HepG2 (cell line): ENCODE measurements at regions not wholly inside any gene's neighbourhood (a gene's known extent, or its start where the extent isn't known, plus 50 kb on each side); places are given as distances from the start of the nearest gene placed in this dataset.

ENCODE experiments used
- ATAC-seq: fragments of 200-7000 bp; cut with Tn5 transposase; 3 replicates; pipeline ENCODE4 v1.9.1; 2020; ENCODE audit warnings: mild to moderate bottlenecking, moderate library complexity
- BruUV-seq: library from RNA; stranded (reverse); fragments of 400-500 nt; replicated peaks from 2 replicates; lab custom pipeline; 2021; lab: Mats Ljungman, UMichigan
- CTCF ChIA-PET: fragments of 300-600 bp; formaldehyde crosslinking; extraction: SDS; loops from one replicate; lab custom pipeline; 2021; ENCODE audit warnings: low total read pairs, inconsistent platforms, low intra/inter-chr PET ratio; lab: Yijun Ruan, JAX
- POLR2A ChIA-PET: fragments of 350-600 bp; sonication (Branson Sonifier 250); formaldehyde crosslinking; loops from one replicate; lab custom pipeline; 2020; ENCODE audit warnings: antibody characterized with exemption, inconsistent platforms; lab: Yijun Ruan, JAX
- DNase-seq: peaks from one replicate; pipeline ENCODE4 v3.0.0-alpha.2; 2015; ENCODE audit warnings: low spot score
- FAIRE-seq: peaks from 3 replicates; lab custom pipeline; 2011; peaks lifted over from hg19 to GRCh38; lab: Jason Lieb, UNC
- H2AFZ ChIP-seq: one replicate; pipeline ENCODE4 v1.6.1; 2011; ENCODE audit warnings: low read length, inconsistent platforms
- H3K27ac ChIP-seq: fragments of 300-600 bp; 3 replicates; pipeline ENCODE4 v1.8.0; 2011; ENCODE audit warnings: mixed run types, mild to moderate bottlenecking, mixed read lengths, low read length, inconsistent platforms; ENCODE audit not compliant: insufficient read depth; ENCODE audit errors: extremely low read length
- H3K27me3 ChIP-seq, 2 experiments: fragments of 200-600 bp in 1 of 2; 2 replicates in 1 of 2; 3 replicates in 1 of 2; pipeline versions ENCODE4 v1.6.0 to v1.8.0; 2011; ENCODE audit warnings: low read length in 2 of 2, mild to moderate bottlenecking in 2 of 2, moderate library complexity in 2 of 2, inconsistent platforms in 1 of 2; ENCODE audit not compliant: insufficient read depth in 2 of 2, control insufficient read depth in 1 of 2
- H3K36me3 ChIP-seq, 2 experiments: fragments of 200-600 bp in 1 of 2; replicated peaks in 1 of 2; 2 replicates in 1 of 2; 3 replicates in 1 of 2; pipeline versions ENCODE4 v1.5.1 to v1.8.0; 2011; ENCODE audit warnings: low read length in 2 of 2, inconsistent platforms in 1 of 2; ENCODE audit not compliant: insufficient read depth in 2 of 2, control insufficient read depth in 1 of 2
- H3K4me1 ChIP-seq: 2 replicates; pipeline ENCODE4 v1.5.1; 2012; ENCODE audit warnings: low read length, inconsistent platforms; ENCODE audit not compliant: insufficient read depth
- H3K4me2 ChIP-seq: 2 replicates; pipeline ENCODE4 v1.6.0; 2011; ENCODE audit warnings: low read depth, low read length, inconsistent platforms
- H3K4me3 ChIP-seq, 3 experiments: fragments of 200-600 bp in 1 of 3; sonication (generic), shearing (Covaris generic) in 1 of 3; replicated peaks in 1 of 3; 2 replicates each; pipeline ENCODE4 v1.5.1; 2011 to 2016; ENCODE audit warnings: low read length in 3 of 3, inconsistent platforms in 2 of 3, low read depth in 2 of 3, mild to moderate bottlenecking in 2 of 3, control low read depth in 1 of 3, mixed read lengths in 1 of 3; ENCODE audit not compliant: insufficient read depth in 1 of 3
- H3K79me2 ChIP-seq: one replicate; pipeline ENCODE4 v1.6.1; 2011; ENCODE audit warnings: low read length, inconsistent platforms; ENCODE audit not compliant: insufficient read depth
- H3K9ac ChIP-seq: 2 replicates; pipeline ENCODE4 v1.6.0; 2011; ENCODE audit warnings: mild to moderate bottlenecking, low read depth, low read length, inconsistent platforms; ENCODE audit not compliant: insufficient read depth
- H3K9me3 ChIP-seq: 2 replicates; pipeline ENCODE4 v1.5.1; 2012; ENCODE audit warnings: mild to moderate bottlenecking, low read length
- H4K20me1 ChIP-seq: 2 replicates; pipeline ENCODE4 v1.6.0; 2011; ENCODE audit warnings: inconsistent platforms, mild to moderate bottlenecking, low read length, moderate library complexity; ENCODE audit not compliant: insufficient read depth
- BRCA1 ChIP-seq: sonication (generic); formaldehyde crosslinking; IDR thresholded peaks from 2 replicates; pipeline ENCODE4 v1.4.0; 2020; ENCODE audit warnings: missing genetic modification reagents
- CREB1 ChIP-seq, 2 experiments: fragments of 450-650 bp in 1 of 2; IDR thresholded peaks; 2 replicates each; pipeline ENCODE4 v1.6.1; 2016 to 2017; ENCODE audit warnings: control low read depth in 1 of 2, mild to moderate bottlenecking in 1 of 2, missing compliant biosample characterization in 1 of 2, missing genetic modification characterization in 1 of 2
- NAIF1 ChIP-seq: sonication (generic); formaldehyde crosslinking; IDR thresholded peaks from 2 replicates; pipeline ENCODE4 v1.5.0; 2020; ENCODE audit warnings: mild to moderate bottlenecking, missing genetic modification reagents, borderline replicate concordance
- ZFYVE20 ChIP-seq: sonication (generic); formaldehyde crosslinking; IDR thresholded peaks from 2 replicates; pipeline ENCODE4 v1.8.0; 2023; ENCODE audit warnings: low read depth, mild to moderate bottlenecking, moderate library complexity, missing genetic modification reagents, borderline replicate concordance
- ZNF746 ChIP-seq: sonication (generic); formaldehyde crosslinking; IDR thresholded peaks from 2 replicates; pipeline ENCODE4 v1.8.0; 2022; ENCODE audit warnings: mild to moderate bottlenecking, missing genetic modification reagents
- ZNF749 ChIP-seq: sonication (generic); formaldehyde crosslinking; IDR thresholded peaks from 2 replicates; pipeline ENCODE4 v1.8.0; 2022; ENCODE audit warnings: mild to moderate bottlenecking, missing genetic modification reagents, moderate library complexity, borderline replicate concordance
- ZNF766 ChIP-seq: sonication (generic); formaldehyde crosslinking; IDR thresholded peaks from 2 replicates; pipeline ENCODE4 v1.5.0; 2020; ENCODE audit warnings: missing genetic modification reagents, borderline replicate concordance
- WGBS: methylation state at CpG from one replicate; pipeline ENCODE4 v1.1.6; 2017; ENCODE audit warnings: low lambda C conversion rate; 5-methylcytosine and 5-hydroxymethylcytosine counted together
- in situ Hi-C: cut with HindIII; loops from 2 replicates; pipeline ENCODE4 v1.10.0; 2017; ENCODE audit warnings: low pct_unique_long_range_greater_than_20kb; ENCODE audit not compliant: extremely low pct_ligation_motif_present
- intact Hi-C: fragments of 100-400 bp; cut with micrococcal nuclease; formaldehyde crosslinking; loops from one replicate; pipeline ENCODE4 v1.10.0; 2022; ENCODE audit not compliant: unreplicated experiment
- TF ChIP-seq, protein P1 (sequence below): sonication (generic); formaldehyde crosslinking; IDR thresholded peaks from 2 replicates; pipeline ENCODE4 v1.4.0; 2020; ENCODE audit warnings: mild to moderate bottlenecking, low read depth, missing genetic modification reagents
- TF ChIP-seq, protein P2 (sequence below): sonication (generic); formaldehyde crosslinking; IDR thresholded peaks from 2 replicates; pipeline ENCODE4 v1.8.0; 2022; ENCODE audit warnings: mild to moderate bottlenecking, missing genetic modification reagents
- TF ChIP-seq, protein P3 (sequence below): sonication (generic); formaldehyde crosslinking; IDR thresholded peaks from 2 replicates; pipeline ENCODE4 v1.4.0; 2020; ENCODE audit warnings: missing genetic modification reagents
- TF ChIP-seq, protein P4 (sequence below): sonication (generic); formaldehyde crosslinking; IDR thresholded peaks from 2 replicates; pipeline ENCODE4 v1.4.0; 2020; ENCODE audit warnings: missing genetic modification reagents, borderline replicate concordance

DNA sequence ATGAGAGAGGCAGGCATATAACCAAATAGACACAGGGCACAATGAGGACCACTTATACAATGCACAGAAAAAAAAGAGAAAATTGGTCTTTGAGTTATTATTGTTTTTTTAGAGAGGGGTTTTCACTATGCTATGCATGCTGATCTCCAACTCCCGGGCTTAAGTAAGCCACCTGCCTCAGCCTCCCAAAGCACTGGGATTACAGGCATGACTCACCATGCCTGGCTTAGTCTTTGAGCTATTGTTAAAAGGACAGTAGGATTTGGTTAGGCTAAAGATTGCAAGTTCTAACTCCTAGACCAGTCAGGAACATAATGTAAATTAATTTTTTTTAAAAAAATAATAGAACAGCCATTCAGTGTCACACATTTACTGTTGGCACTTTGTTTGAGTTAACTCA lies 340.1 kb downstream of the GPAT3 start (continued):
- TF ChIP-seq, protein P1, sequence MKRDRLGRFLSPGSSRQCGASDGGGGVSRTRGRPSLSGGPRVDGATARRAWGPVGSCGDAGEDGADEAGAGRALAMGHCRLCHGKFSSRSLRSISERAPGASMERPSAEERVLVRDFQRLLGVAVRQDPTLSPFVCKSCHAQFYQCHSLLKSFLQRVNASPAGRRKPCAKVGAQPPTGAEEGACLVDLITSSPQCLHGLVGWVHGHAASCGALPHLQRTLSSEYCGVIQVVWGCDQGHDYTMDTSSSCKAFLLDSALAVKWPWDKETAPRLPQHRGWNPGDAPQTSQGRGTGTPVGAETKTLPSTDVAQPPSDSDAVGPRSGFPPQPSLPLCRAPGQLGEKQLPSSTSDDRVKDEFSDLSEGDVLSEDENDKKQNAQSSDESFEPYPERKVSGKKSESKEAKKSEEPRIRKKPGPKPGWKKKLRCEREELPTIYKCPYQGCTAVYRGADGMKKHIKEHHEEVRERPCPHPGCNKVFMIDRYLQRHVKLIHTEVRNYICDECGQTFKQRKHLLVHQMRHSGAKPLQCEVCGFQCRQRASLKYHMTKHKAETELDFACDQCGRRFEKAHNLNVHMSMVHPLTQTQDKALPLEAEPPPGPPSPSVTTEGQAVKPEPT (CRISPR knock-in tag), result no peak
- TF ChIP-seq ZNF766 (no peak), BRCA1 (CRISPR knock-in tag) (no peak), NAIF1 (CRISPR knock-in tag) (no peak), ZNF749 (CRISPR knock-in tag) (no peak), ZNF746 (CRISPR knock-in tag) (no peak)
- TF ChIP-seq, protein P2, sequence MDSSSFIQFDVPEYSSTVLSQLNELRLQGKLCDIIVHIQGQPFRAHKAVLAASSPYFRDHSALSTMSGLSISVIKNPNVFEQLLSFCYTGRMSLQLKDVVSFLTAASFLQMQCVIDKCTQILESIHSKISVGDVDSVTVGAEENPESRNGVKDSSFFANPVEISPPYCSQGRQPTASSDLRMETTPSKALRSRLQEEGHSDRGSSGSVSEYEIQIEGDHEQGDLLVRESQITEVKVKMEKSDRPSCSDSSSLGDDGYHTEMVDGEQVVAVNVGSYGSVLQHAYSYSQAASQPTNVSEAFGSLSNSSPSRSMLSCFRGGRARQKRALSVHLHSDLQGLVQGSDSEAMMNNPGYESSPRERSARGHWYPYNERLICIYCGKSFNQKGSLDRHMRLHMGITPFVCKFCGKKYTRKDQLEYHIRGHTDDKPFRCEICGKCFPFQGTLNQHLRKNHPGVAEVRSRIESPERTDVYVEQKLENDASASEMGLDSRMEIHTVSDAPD (CRISPR knock-in tag), result no peak
- TF ChIP-seq, protein P3, sequence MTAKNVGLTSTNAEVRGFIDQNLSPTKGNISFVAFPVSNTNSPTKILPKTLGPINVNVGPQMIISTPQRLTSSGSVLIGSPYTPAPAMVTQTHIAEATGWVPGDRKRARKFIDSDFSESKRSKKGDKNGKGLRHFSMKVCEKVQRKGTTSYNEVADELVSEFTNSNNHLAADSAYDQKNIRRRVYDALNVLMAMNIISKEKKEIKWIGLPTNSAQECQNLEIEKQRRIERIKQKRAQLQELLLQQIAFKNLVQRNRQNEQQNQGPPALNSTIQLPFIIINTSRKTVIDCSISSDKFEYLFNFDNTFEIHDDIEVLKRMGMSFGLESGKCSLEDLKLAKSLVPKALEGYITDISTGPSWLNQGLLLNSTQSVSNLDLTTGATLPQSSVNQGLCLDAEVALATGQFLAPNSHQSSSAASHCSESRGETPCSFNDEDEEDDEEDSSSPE (CRISPR knock-in tag), result no peak

DNA sequence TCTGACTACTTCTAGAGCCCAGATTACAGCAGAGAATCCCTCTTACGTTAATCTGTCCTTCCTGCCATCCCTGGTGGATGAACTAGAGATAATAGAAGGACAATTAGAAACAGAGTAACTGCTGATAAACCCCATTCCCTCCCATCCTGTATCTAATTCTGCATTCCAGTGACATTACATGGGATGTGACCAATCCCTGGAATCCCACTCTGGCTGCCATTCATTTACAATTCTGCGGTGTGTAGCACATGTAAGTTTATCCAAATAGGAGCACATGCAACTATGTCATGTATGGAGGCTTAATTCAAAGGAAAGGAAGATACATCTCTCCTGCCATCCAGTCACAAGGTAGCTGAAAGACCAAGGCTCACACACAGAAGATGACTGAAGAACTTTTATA lies 339.5 kb downstream of the GPAT3 start:
- intact Hi-C loops, result no loop called here
- H3K27ac ChIP-seq, result no peak overlapping the region
- H3K4me3 ChIP-seq, result no peak overlapping the region
- H3K36me3 ChIP-seq, result no peaks in the 10 kb centered on the region
- H3K27me3 ChIP-seq, result no peaks in the 10 kb centered on the region
- no TSS peak for BruUV-seq
- no peaks in the 10 kb centered on the region for H3K9me3 ChIP-seq
- POLR2A ChIA-PET, result no interaction called here
- H2AFZ ChIP-seq, result no peak overlapping the region
- no peak for TF ChIP-seq CREB1 (IDR thresholded peaks at IDR 0.05)
- no peak for TF ChIP-seq CREB1 (CRISPR knock-in tag; IDR thresholded peaks at IDR 0.05)
- TF ChIP-seq ZFYVE20 (CRISPR knock-in tag), result no peak
- TF ChIP-seq, protein P4, sequence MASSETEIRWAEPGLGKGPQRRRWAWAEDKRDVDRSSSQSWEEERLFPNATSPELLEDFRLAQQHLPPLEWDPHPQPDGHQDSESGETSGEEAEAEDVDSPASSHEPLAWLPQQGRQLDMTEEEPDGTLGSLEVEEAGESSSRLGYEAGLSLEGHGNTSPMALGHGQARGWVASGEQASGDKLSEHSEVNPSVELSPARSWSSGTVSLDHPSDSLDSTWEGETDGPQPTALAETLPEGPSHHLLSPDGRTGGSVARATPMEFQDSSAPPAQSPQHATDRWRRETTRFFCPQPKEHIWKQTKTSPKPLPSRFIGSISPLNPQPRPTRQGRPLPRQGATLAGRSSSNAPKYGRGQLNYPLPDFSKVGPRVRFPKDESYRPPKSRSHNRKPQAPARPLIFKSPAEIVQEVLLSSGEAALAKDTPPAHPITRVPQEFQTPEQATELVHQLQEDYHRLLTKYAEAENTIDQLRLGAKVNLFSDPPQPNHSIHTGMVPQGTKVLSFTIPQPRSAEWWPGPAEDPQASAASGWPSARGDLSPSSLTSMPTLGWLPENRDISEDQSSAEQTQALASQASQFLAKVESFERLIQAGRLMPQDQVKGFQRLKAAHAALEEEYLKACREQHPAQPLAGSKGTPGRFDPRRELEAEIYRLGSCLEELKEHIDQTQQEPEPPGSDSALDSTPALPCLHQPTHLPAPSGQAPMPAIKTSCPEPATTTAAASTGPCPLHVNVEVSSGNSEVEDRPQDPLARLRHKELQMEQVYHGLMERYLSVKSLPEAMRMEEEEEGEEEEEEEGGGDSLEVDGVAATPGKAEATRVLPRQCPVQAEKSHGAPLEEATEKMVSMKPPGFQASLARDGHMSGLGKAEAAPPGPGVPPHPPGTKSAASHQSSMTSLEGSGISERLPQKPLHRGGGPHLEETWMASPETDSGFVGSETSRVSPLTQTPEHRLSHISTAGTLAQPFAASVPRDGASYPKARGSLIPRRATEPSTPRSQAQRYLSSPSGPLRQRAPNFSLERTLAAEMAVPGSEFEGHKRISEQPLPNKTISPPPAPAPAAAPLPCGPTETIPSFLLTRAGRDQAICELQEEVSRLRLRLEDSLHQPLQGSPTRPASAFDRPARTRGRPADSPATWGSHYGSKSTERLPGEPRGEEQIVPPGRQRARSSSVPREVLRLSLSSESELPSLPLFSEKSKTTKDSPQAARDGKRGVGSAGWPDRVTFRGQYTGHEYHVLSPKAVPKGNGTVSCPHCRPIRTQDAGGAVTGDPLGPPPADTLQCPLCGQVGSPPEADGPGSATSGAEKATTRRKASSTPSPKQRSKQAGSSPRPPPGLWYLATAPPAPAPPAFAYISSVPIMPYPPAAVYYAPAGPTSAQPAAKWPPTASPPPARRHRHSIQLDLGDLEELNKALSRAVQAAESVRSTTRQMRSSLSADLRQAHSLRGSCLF, result no peak
- TF ChIP-seq, all 625 proteins: peak for 0
- no peak overlapping the region for H3K9ac ChIP-seq
- WGBS, result 9% methylated on average over 2 of the region's 2 CpGs
- H3K79me2 ChIP-seq, result no peaks in the 10 kb centered on the region
- DNase-seq (no peak), FAIRE-seq (no peak), ATAC-seq (no peak)
- no peak overlapping the region for H3K4me2 ChIP-seq
- in situ Hi-C loops, result no loop called here
- H3K4me1 ChIP-seq, result no peaks in the 10 kb centered on the region
- CTCF ChIA-PET, result no interaction called here
- H4K20me1 ChIP-seq, result no peaks in the 10 kb centered on the region
